BJ (cell line): ENCODE measurements at regions not wholly inside any gene's neighbourhood (a gene's known extent, or its start where the extent isn't known, plus 50 kb on each side); places are given as distances from the start of the nearest gene placed in this dataset.

Experiments
- CTCF ChIA-PET: fragments of 350-600 bp; formaldehyde crosslinking; extraction: SDS; loops from one replicate; lab custom pipeline; 2021; ENCODE audit warnings: antibody characterized with exemption, inconsistent platforms; lab: Yijun Ruan, JAX
- POLR2A ChIA-PET: fragments of 300-600 bp; sonication (Branson Sonifier 250); formaldehyde crosslinking; extraction: SDS; loops from one replicate; lab custom pipeline; 2021; ENCODE audit warnings: antibody characterized with exemption; lab: Charles Lee
- DNase-seq: peaks from one replicate; pipeline ENCODE4 v3.0.0-alpha.2; 2011; ENCODE audit warnings: low read depth
- H3K27me3 ChIP-seq: 2 replicates; pipeline ENCODE4 v1.6.0; 2011; ENCODE audit warnings: low read length; ENCODE audit not compliant: control insufficient read depth, insufficient read depth
- H3K36me3 ChIP-seq: 2 replicates; pipeline ENCODE4 v1.5.1; 2011; ENCODE audit warnings: low read length; ENCODE audit not compliant: control insufficient read depth, insufficient read depth
- H3K4me3 ChIP-seq: 2 replicates; pipeline ENCODE4 v1.5.1; 2011; ENCODE audit warnings: low read depth, mild to moderate bottlenecking, control low read depth, low read length
- TF ChIP-seq, protein P1 (sequence below): IDR thresholded peaks from 2 replicates; pipeline ENCODE4 v1.5.1; 2011; ENCODE audit warnings: low read depth, mild to moderate bottlenecking, control low read depth, inconsistent platforms, low read length, moderate library complexity; ENCODE audit not compliant: insufficient read depth

- H3K4me3 ChIP-seq, result no peak overlapping the region
- TF ChIP-seq, protein P1, sequence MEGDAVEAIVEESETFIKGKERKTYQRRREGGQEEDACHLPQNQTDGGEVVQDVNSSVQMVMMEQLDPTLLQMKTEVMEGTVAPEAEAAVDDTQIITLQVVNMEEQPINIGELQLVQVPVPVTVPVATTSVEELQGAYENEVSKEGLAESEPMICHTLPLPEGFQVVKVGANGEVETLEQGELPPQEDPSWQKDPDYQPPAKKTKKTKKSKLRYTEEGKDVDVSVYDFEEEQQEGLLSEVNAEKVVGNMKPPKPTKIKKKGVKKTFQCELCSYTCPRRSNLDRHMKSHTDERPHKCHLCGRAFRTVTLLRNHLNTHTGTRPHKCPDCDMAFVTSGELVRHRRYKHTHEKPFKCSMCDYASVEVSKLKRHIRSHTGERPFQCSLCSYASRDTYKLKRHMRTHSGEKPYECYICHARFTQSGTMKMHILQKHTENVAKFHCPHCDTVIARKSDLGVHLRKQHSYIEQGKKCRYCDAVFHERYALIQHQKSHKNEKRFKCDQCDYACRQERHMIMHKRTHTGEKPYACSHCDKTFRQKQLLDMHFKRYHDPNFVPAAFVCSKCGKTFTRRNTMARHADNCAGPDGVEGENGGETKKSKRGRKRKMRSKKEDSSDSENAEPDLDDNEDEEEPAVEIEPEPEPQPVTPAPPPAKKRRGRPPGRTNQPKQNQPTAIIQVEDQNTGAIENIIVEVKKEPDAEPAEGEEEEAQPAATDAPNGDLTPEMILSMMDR, result no peak
- POLR2A ChIA-PET, result no interaction called here
- no peaks in the 10 kb centered on the region for H3K36me3 ChIP-seq
- CTCF ChIA-PET, result no interaction called here
- no peak for DNase-seq
- H3K27me3 ChIP-seq, result no peaks in the 10 kb centered on the region
These were observed 1461.6 kb downstream of the PCDH9 start for GRCh38 chr13:65768545-65768944.

DNA sequence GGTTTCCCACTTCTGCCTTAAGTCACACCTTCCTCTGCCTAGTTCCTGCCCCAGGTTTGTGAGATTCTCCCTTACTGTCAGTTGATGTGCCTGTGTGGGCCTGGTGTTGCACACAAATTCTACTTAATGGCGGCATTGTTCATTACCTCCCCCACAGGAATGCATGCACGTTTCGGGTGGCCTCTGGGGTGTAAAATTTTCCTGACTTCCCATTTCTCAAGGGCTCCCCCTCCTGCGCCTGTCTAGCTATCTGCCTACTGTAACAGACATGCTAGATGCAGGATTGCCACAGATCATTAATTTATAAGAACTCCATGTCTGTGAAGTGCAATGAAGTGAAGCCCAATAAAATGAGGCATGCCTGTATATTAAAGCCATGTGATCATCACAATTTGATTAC lies 1466.3 kb downstream of the PCDH9 start:
- no peak for DNase-seq
- no peaks in the 10 kb centered on the region for H3K36me3 ChIP-seq
- TF ChIP-seq, protein P1, result no peak
- no peaks in the 10 kb centered on the region for H3K27me3 ChIP-seq
- CTCF ChIA-PET, result no interaction called here
- H3K4me3 ChIP-seq, result no peak overlapping the region
- POLR2A ChIA-PET, result no interaction called here

DNA sequence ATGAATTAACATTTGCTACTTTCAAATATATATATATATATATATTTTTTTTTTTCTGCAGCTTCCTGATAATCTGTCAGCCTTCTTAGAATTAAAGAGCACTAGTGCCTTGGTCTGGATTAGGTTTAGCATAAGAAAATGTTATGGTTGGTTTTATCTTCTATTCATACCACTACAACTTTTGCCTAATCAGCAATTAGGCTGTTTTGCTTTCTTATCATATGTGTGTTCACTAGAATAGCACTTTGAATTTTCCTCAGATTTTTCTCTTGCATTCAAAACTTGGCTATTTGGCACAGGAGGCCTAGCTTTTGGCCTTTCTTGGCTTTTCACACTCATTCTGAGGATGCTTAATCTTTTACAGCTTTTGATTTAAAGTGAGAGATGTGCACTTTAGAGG lies 1468.1 kb downstream of the PCDH9 start:
- TF ChIP-seq, protein P1, result no peak
- Histone ChIP-seq H3K4me3 (no peak overlapping the region), H3K27me3 (no peaks in the 10 kb centered on the region), H3K36me3 (no peaks in the 10 kb centered on the region)
- CTCF ChIA-PET, result no interaction called here
- POLR2A ChIA-PET, result no interaction called here
- no peak for DNase-seq

- ChIA-PET CTCF (no interaction called here), POLR2A (no interaction called here)
- Histone ChIP-seq H3K27me3 (no peaks in the 10 kb centered on the region), H3K36me3 (no peaks in the 10 kb centered on the region), H3K4me3 (no peak overlapping the region)
- TF ChIP-seq, protein P1, result no peak
- no peak for DNase-seq
These were observed 1474.0 kb downstream of the PCDH9 start for GRCh38 chr13:65756071-65756671.

GRCh38 chr13:65748227-65748626 lies 1481.9 kb downstream of the PCDH9 start:
- TF ChIP-seq, protein P1, result no peak
- no peak for DNase-seq
- no peaks in the 10 kb centered on the region for H3K36me3 ChIP-seq
- ChIA-PET CTCF (no interaction called here), POLR2A (no interaction called here)
- no peaks in the 10 kb centered on the region for H3K27me3 ChIP-seq
- no peak overlapping the region for H3K4me3 ChIP-seq
